Stimulated activated effector memory CD8-positive, alpha-beta T cell treated with anti-CD3 and anti-CD28 coated beads, Interleukin-12 subunit alpha, Interleukin-12 subunit beta, amount 100 ng/mL, for 72 hours (primary cell): ENCODE measurements at regions not wholly inside any gene's neighbourhood (a gene's known extent, or its start where the extent isn't known, plus 50 kb on each side); places are given as distances from the start of the nearest gene placed in this dataset.
A peak's percentile ranks its signal among the peaks of the same experiment; 100 is the strongest.

Experiments used
- ATAC-seq: fragments of 150-1000 bp; cut with Tn5 transposase; 2 replicates; pipeline ENCODE4 v1.10.0; 2021
- DNase-seq, 2 donors: peaks; one replicate each; pipeline ENCODE4 v3.0.0; 2021 to 2022; ENCODE audit warnings: low spot score in 2 of 2
- H3K27ac Mint-ChIP-seq: one replicate; pipeline ENCODE4 v1.8.0; 2022; ENCODE audit warnings: mild to moderate bottlenecking, mixed read lengths
- H3K36me3 Mint-ChIP-seq: one replicate; pipeline ENCODE4 v1.8.0; 2022; ENCODE audit warnings: mild to moderate bottlenecking, mixed read lengths
- H3K4me1 Mint-ChIP-seq: one replicate; pipeline ENCODE4 v1.8.0; 2022; ENCODE audit warnings: mixed read lengths
- H3K4me3 Mint-ChIP-seq: one replicate; pipeline ENCODE4 v1.8.0; 2022; ENCODE audit warnings: mild to moderate bottlenecking, mixed read lengths
- H3K9me3 Mint-ChIP-seq: one replicate; pipeline ENCODE4 v1.8.0; 2022; ENCODE audit warnings: mixed read lengths

DNA sequence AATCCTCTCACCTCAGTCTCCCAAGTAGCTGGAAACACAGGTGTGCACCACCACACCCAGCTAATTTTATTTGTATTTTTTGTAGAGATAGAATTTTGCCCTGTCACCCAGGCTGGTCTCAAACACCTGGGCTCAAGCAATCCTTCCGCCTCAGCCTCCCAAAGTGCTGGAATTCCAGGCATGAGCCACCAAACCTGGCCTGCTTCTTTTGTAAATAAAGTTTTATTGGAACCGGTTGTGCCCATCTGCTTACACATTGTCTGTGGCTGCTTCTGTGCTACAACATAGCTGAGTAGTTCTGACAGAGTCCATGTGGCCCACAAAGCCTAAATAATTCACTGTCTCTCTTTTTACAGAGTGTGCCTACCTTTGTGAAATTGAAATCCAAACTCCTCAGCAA, 109.7 kb upstream of the NRSN1 start:
- Mint-ChIP-seq H3K4me1 (no peaks in the 10 kb centered on the region), H3K4me3 (no peak overlapping the region), H3K27ac (no peak overlapping the region), H3K36me3 (no peaks in the 10 kb centered on the region), H3K9me3 (peaks cover 6% of the 10 kb centered on the region)
- ATAC-seq = no peak
- DNase-seq = no peak

DNA sequence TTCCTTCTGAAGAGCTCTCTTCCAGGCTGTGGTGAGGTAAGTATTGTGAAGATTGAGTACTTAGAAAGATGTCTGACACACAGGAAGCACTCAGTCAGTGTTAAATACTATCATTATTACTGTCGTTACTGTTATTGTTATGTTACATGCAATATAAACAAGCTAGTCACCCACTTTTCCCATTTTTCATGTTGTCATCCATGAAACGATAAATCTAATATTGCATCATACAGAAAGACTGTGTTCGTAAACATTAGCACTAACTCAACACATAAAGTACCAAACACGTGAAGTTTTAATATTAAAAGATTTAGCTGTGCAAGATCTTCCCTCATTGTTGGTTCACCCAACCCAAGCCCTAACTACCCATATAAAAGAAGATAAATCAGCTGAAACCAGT, 109.2 kb upstream of the NRSN1 start:
- Mint-ChIP-seq H3K9me3 (peaks cover 6% of the 10 kb centered on the region), H3K4me1 (no peaks in the 10 kb centered on the region), H3K27ac (no peak overlapping the region), H3K36me3 (no peaks in the 10 kb centered on the region), H3K4me3 (no peak overlapping the region)
- ATAC-seq (no peak), DNase-seq (no peak)

DNA sequence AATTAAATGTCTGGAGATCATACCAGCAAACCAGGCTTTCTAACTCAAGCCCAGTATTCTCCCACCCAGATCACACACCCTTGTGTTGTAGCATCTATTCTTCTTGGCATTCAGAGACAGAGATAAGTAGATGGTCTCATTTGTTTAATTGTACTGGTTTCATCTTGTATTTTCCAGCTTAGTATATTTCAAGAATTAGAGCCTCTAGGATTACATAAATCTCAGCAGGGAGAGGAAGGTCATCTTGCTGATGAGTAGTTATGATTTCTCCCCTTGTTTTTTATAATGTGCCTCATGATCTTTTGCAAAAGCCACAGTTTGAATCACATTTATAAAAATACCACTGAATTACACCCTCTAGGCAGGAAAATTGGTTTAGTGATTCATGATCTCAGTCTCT, 106.6 kb upstream of the NRSN1 start:
- H3K36me3 Mint-ChIP-seq = no peaks in the 10 kb centered on the region
- peaks cover 8% of the 10 kb centered on the region for H3K9me3 Mint-ChIP-seq
- no peak for ATAC-seq
- no peaks in the 10 kb centered on the region for H3K4me1 Mint-ChIP-seq
- DNase-seq = no peak
- no peak overlapping the region for H3K27ac Mint-ChIP-seq
- no peak overlapping the region for H3K4me3 Mint-ChIP-seq

- ATAC-seq = no peak
- DNase-seq = no peak
- H3K4me1 Mint-ChIP-seq = no peaks in the 10 kb centered on the region
Measured at GRCh38 chr6:24019830-24020229, 106.2 kb upstream of the NRSN1 start.

GRCh38 chr6:24026050-24026449, 100.0 kb upstream of the NRSN1 start:
- ATAC-seq = no peak

More at GRCh38 chr6:24019830-24020229, 106.2 kb upstream of the NRSN1 start:
- no peaks in the 10 kb centered on the region for H3K36me3 Mint-ChIP-seq
- H3K27ac Mint-ChIP-seq = no peak overlapping the region
- H3K4me3 Mint-ChIP-seq = no peak overlapping the region
- H3K9me3 Mint-ChIP-seq = peaks cover 8% of the 10 kb centered on the region

GRCh38 chr6:24031496-24031895, 94.5 kb upstream of the NRSN1 start:
- no peaks in the 10 kb centered on the region for H3K36me3 Mint-ChIP-seq
- DNase-seq (no peak), ATAC-seq (no peak)
- H3K9me3 Mint-ChIP-seq = peaks cover 29% of the 10 kb centered on the region
- no peak overlapping the region for H3K4me3 Mint-ChIP-seq
- H3K27ac Mint-ChIP-seq = no peak overlapping the region
- no peaks in the 10 kb centered on the region for H3K4me1 Mint-ChIP-seq

More at GRCh38 chr6:24026050-24026449, 100.0 kb upstream of the NRSN1 start:
- Mint-ChIP-seq H3K4me1 (no peaks in the 10 kb centered on the region), H3K27ac (no peak overlapping the region), H3K4me3 (no peak overlapping the region), H3K36me3 (no peaks in the 10 kb centered on the region), H3K9me3 (peaks cover 19% of the 10 kb centered on the region)
- no peak for DNase-seq

GRCh38 chr6:24032896-24033688, 92.9 kb upstream of the NRSN1 start:
- Mint-ChIP-seq H3K9me3 (peaks cover 30% of the 10 kb centered on the region), H3K27ac (no peak overlapping the region), H3K36me3 (no peaks in the 10 kb centered on the region), H3K4me1 (no peaks in the 10 kb centered on the region), H3K4me3 (no peak overlapping the region)
- no peak for ATAC-seq
- no peak for DNase-seq

- DNase-seq = no peak
- no peak overlapping the region for H3K4me3 Mint-ChIP-seq
- H3K27ac Mint-ChIP-seq = no peak overlapping the region
- no peak for ATAC-seq
- H3K36me3 Mint-ChIP-seq = no peaks in the 10 kb centered on the region
- H3K9me3 Mint-ChIP-seq = peaks cover 13% of the 10 kb centered on the region
- H3K4me1 Mint-ChIP-seq = no peaks in the 10 kb centered on the region
Measured at GRCh38 chr6:24043848-24044247, 82.2 kb upstream of the NRSN1 start.

GRCh38 chr6:24051942-24052589, 73.9 kb upstream of the NRSN1 start:
- H3K27ac Mint-ChIP-seq = no peak overlapping the region
- peaks cover 10% of the 10 kb centered on the region for H3K9me3 Mint-ChIP-seq
- H3K4me1 Mint-ChIP-seq = no peaks in the 10 kb centered on the region
- ATAC-seq = no peak
- DNase-seq = no peak
- H3K4me3 Mint-ChIP-seq = no peak overlapping the region
- no peaks in the 10 kb centered on the region for H3K36me3 Mint-ChIP-seq

DNA sequence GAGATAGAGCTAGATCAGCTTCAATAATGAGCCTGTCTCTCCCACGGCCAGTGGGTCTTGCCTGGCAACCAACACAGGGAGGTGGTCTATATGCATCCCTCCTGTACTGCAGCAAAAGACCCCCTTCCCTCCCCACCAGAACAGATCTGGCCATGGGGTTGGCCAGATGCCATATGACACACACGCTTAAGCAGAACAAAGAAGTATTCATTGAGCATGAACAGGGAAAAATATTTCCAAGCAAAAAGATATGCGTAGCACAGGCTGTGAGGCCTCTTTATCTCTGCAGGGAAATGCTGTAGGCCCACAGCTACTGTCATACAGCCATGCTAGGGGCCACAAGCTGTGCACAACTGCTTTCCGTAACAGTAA, 73.4 kb upstream of the NRSN1 start:
- no peaks in the 10 kb centered on the region for H3K4me1 Mint-ChIP-seq
- H3K36me3 Mint-ChIP-seq = no peaks in the 10 kb centered on the region
- no peak for ATAC-seq
- H3K4me3 Mint-ChIP-seq = no peak overlapping the region
- DNase-seq = no peak
- H3K9me3 Mint-ChIP-seq = peaks cover 8% of the 10 kb centered on the region
- H3K27ac Mint-ChIP-seq = no peak overlapping the region

DNA sequence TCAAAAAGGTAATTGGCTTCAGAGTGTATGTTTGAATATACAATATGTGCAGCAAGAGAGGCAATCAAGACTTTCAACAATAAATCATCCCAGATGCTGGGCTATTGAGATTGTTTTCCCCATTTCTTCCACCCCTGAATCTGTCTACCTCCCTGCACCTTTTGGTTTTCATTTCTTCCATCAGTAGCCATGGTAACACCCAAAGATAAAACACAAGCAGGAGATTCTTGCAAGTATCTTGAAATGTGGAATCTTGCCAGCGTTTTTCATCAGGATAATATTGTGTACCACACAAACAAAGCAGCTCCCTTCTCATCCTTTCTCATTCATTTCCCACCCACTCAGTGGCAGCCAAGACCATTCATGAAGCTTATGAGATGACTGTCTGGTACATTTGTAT, 73.0 kb upstream of the NRSN1 start:
- Mint-ChIP-seq H3K36me3 (no peaks in the 10 kb centered on the region), H3K9me3 (peaks cover 8% of the 10 kb centered on the region), H3K4me3 (no peak overlapping the region), H3K27ac (no peak overlapping the region), H3K4me1 (no peaks in the 10 kb centered on the region)
- DNase-seq (no peak), ATAC-seq (no peak)

GRCh38 chr6:24054388-24054787, 71.6 kb upstream of the NRSN1 start:
- Mint-ChIP-seq H3K36me3 (no peaks in the 10 kb centered on the region), H3K27ac (no peak overlapping the region), H3K4me3 (no peak overlapping the region), H3K9me3 (peaks cover 8% of the 10 kb centered on the region), H3K4me1 (no peaks in the 10 kb centered on the region)
- DNase-seq = no peak
- no peak for ATAC-seq

GRCh38 chr6:24056567-24056966, 69.4 kb upstream of the NRSN1 start:
- H3K36me3 Mint-ChIP-seq = no peaks in the 10 kb centered on the region
- DNase-seq (no peak), ATAC-seq (no peak)
- no peak overlapping the region for H3K27ac Mint-ChIP-seq
- H3K9me3 Mint-ChIP-seq = peaks cover 8% of the 10 kb centered on the region
- no peaks in the 10 kb centered on the region for H3K4me1 Mint-ChIP-seq
- H3K4me3 Mint-ChIP-seq = no peak overlapping the region

DNA sequence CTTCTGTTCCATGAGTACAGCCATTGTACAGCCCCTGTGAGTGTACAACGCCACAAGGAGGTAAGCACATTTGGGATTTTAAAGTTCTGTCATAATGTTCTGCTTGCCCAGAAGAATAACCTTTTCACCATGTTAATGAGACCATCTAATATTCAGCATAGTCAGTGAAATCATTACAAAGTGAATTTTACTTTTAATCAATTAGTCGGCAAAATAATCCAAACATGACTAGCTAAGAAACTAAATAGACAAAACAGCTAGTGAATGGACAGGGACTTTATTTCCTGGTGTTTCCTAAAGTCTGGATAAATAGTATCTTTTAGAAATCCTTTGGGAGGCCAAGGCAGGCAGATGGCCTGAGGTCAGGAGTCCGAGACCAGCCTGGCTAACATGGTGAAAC, 69.0 kb upstream of the NRSN1 start:
- ATAC-seq (no peak), DNase-seq (no peak)
- no peak overlapping the region for H3K4me3 Mint-ChIP-seq
- H3K27ac Mint-ChIP-seq = no peak overlapping the region
- no peaks in the 10 kb centered on the region for H3K4me1 Mint-ChIP-seq
- no peaks in the 10 kb centered on the region for H3K36me3 Mint-ChIP-seq
- peaks cover 8% of the 10 kb centered on the region for H3K9me3 Mint-ChIP-seq

- H3K36me3 Mint-ChIP-seq = peaks cover 6% of the 10 kb centered on the region
- ATAC-seq = peak; percentile 83
- no peak overlapping the region for H3K27ac Mint-ChIP-seq
- no peak for DNase-seq
- no peaks in the 10 kb centered on the region for H3K4me1 Mint-ChIP-seq
- H3K4me3 Mint-ChIP-seq = no peak overlapping the region
- H3K9me3 Mint-ChIP-seq = peaks cover 5% of the 10 kb centered on the region
Measured at GRCh38 chr6:24060982-24061754, 64.8 kb upstream of the NRSN1 start.

GRCh38 chr6:24064106-24064505, 61.9 kb upstream of the NRSN1 start:
- DNase-seq = no peak
- no peak for ATAC-seq
- Mint-ChIP-seq H3K9me3 (peaks cover 6% of the 10 kb centered on the region), H3K4me3 (no peak overlapping the region), H3K36me3 (peaks cover 6% of the 10 kb centered on the region), H3K27ac (no peak overlapping the region), H3K4me1 (no peaks in the 10 kb centered on the region)
